Neural cell (in vitro differentiated cells): ENCODE measurements at regions not wholly inside any gene's neighbourhood (a gene's known extent, or its start where the extent isn't known, plus 50 kb on each side); places are given as distances from the start of the nearest gene placed in this dataset.

Source experiments
- H2AFZ ChIP-seq: fragments of 200-600, 300-800 bp; sonication (generic), shearing (Covaris generic); 2 replicates; pipeline ENCODE4 v1.6.0; 2014; ENCODE audit warnings: low read depth, mild to moderate bottlenecking, antibody characterized with exemption, low read length, moderate library complexity
- H3F3A ChIP-seq: fragments of 200-600 bp; shearing (Covaris generic); 2 replicates; pipeline ENCODE4 v1.6.1; 2016; ENCODE audit warnings: mild to moderate bottlenecking, moderate library complexity, mixed read lengths, antibody characterized with exemption, low read length; ENCODE audit not compliant: insufficient read depth, poor library complexity, severe bottlenecking
- H3K27ac ChIP-seq: fragments of 200-600, 300-800 bp; sonication (generic), shearing (Covaris generic); 2 replicates; pipeline ENCODE4 v1.5.1; 2014; ENCODE audit warnings: mild to moderate bottlenecking, low read length, moderate library complexity
- H3K27me3 ChIP-seq: fragments of 300-800, 200-600 bp; sonication (generic), shearing (Covaris generic); 2 replicates; pipeline ENCODE4 v1.6.0; 2014; ENCODE audit warnings: mild to moderate bottlenecking, low read depth, low read length, moderate library complexity; ENCODE audit not compliant: insufficient read depth
- H3K36me3 ChIP-seq: fragments of 300-800, 200-600 bp; sonication (generic), shearing (Covaris generic); 2 replicates; pipeline ENCODE4 v1.5.1; 2014; ENCODE audit warnings: mild to moderate bottlenecking, antibody characterized with exemption, low read length, moderate library complexity; ENCODE audit not compliant: insufficient read depth
- H3K4me2 ChIP-seq: fragments of 300-800, 200-600 bp; sonication (generic), shearing (Covaris generic); 2 replicates; pipeline ENCODE4 v1.6.0; 2014; ENCODE audit warnings: mild to moderate bottlenecking, low read length
- H3K4me3 ChIP-seq: fragments of 300-800, 200-600 bp; sonication (generic), shearing (Covaris generic); 2 replicates; pipeline ENCODE4 v1.5.1; 2014; ENCODE audit warnings: mild to moderate bottlenecking, low read length, moderate library complexity
- H3K79me2 ChIP-seq: fragments of 200-600 bp; shearing (Covaris generic); replicated peaks from 2 replicates; pipeline ENCODE4 v1.6.0; 2014; ENCODE audit warnings: mild to moderate bottlenecking, low read length, moderate library complexity; ENCODE audit not compliant: insufficient read depth
- H3K9ac ChIP-seq: fragments of 300-800, 200-600 bp; sonication (generic), shearing (Covaris generic); 2 replicates; pipeline ENCODE4 v1.6.1; 2016; ENCODE audit warnings: mild to moderate bottlenecking, low read length, mixed read lengths
- H3K9me2 ChIP-seq: fragments of 200-600 bp; shearing (Covaris generic); 2 replicates; pipeline ENCODE4 v1.6.1; 2016; ENCODE audit warnings: mild to moderate bottlenecking, low read length, mixed read lengths; ENCODE audit not compliant: insufficient read depth
- H3K9me3 ChIP-seq: fragments of 200-600, 300-800 bp; sonication (generic), shearing (Covaris generic); 2 replicates; pipeline ENCODE4 v1.6.1; 2016; ENCODE audit warnings: mild to moderate bottlenecking, mixed run types, low read length, moderate library complexity, mixed read lengths
- H4K20me1 ChIP-seq: fragments of 200-600 bp; shearing (Covaris generic); 2 replicates; pipeline ENCODE4 v1.6.1; 2016; ENCODE audit warnings: mild to moderate bottlenecking, mixed run types; ENCODE audit not compliant: insufficient read depth
- EP300 ChIP-seq: fragments of 450-650 bp; conservative IDR thresholded peaks from 2 replicates; pipeline ENCODE4 v1.6.1; 2014; ENCODE audit warnings: antibody characterized with exemption, mild to moderate bottlenecking, moderate library complexity; ENCODE audit not compliant: poor library complexity, severe bottlenecking
- EZH2 ChIP-seq: fragments of 200-600, 300-800 bp; shearing (Covaris generic), sonication (generic); IDR thresholded peaks from 2 replicates; pipeline ENCODE4 v1.6.1; 2014; ENCODE audit warnings: antibody characterized with exemption, low read length, borderline replicate concordance, mild to moderate bottlenecking; ENCODE audit not compliant: insufficient read depth, poor library complexity, severe bottlenecking
- MXI1 ChIP-seq: fragments of 450-650 bp; conservative IDR thresholded peaks from 2 replicates; pipeline ENCODE4 v1.6.1; 2014; ENCODE audit warnings: antibody characterized with exemption, mild to moderate bottlenecking; ENCODE audit not compliant: poor library complexity, severe bottlenecking
- POLR2AphosphoS5 ChIP-seq: IDR thresholded peaks from 2 replicates; pipeline ENCODE4 v1.6.1; 2012
- RAD21 ChIP-seq: fragments of 450-650 bp; conservative IDR thresholded peaks from 2 replicates; pipeline ENCODE4 v1.6.1; 2014; ENCODE audit warnings: antibody characterized with exemption, mild to moderate bottlenecking, moderate library complexity
- SMC3 ChIP-seq: fragments of 450-650 bp; conservative IDR thresholded peaks from 2 replicates; pipeline ENCODE4 v1.6.1; 2014; ENCODE audit warnings: antibody characterized with exemption, mild to moderate bottlenecking, moderate library complexity; ENCODE audit not compliant: poor library complexity
- TAF1 ChIP-seq: IDR thresholded peaks from 2 replicates; pipeline ENCODE4 v1.6.1; 2012; ENCODE audit warnings: low read depth
- TF ChIP-seq, protein P1 (sequence below): IDR thresholded peaks from 2 replicates; pipeline ENCODE4 v1.6.1; 2012; ENCODE audit warnings: borderline replicate concordance
- TF ChIP-seq, protein P2 (sequence below): fragments of 450-650 bp; IDR thresholded peaks from 2 replicates; pipeline ENCODE4 v1.5.1; 2014; ENCODE audit warnings: antibody characterized with exemption, mild to moderate bottlenecking, moderate library complexity; ENCODE audit not compliant: poor library complexity, severe bottlenecking

DNA sequence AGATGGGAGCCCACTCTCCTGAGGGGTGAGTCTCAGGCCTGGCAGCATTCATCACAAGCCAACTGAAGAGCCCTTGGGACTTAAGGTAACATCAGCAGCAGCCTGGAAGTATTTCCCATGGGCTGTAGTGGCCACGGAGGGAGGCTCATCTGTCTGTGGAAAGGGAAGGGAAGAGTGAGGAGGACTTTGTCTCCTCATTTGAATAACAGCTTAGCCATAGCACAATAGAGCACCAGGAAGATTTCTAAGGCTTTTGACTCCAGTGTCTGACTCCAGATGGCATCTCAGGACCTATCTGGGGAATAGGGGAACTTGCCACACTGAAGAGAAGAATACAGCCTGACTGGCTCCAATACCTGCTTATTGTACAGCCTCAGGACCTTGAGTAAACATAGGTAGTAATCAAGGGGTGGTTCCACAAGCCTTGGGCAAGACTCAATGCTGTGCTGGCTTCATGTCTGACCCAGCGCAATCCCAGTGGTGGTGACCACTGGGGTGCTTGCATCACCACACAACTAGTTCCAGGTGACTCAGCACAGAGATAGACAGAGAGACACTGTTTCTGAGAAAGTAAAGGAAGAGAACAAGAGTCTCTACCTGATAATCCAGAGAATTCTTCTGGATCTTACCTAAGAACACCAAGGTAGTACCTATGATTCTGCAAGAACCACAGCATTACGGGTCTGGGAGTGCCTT, 510.5 kb upstream of the CCDC179 start:
- Histone ChIP-seq H3K36me3 (no peaks in the 10 kb centered on the region), H3K9me3 (no peaks in the 10 kb centered on the region), H2AFZ (no peak overlapping the region), H3K4me3 (no peak overlapping the region), H3K9me2 (no peaks in the 10 kb centered on the region), H3K79me2 (no peaks in the 10 kb centered on the region), H3K4me2 (no peak overlapping the region), H3F3A (no peaks in the 10 kb centered on the region), H3K27ac (no peak overlapping the region), H3K27me3 (no peaks in the 10 kb centered on the region), H3K9ac (no peak overlapping the region), H4K20me1 (no peaks in the 10 kb centered on the region)
- TF ChIP-seq RAD21 (no peak), TAF1 (no peak), EP300 (no peak), EZH2 (no peak)
- TF ChIP-seq, protein P1, sequence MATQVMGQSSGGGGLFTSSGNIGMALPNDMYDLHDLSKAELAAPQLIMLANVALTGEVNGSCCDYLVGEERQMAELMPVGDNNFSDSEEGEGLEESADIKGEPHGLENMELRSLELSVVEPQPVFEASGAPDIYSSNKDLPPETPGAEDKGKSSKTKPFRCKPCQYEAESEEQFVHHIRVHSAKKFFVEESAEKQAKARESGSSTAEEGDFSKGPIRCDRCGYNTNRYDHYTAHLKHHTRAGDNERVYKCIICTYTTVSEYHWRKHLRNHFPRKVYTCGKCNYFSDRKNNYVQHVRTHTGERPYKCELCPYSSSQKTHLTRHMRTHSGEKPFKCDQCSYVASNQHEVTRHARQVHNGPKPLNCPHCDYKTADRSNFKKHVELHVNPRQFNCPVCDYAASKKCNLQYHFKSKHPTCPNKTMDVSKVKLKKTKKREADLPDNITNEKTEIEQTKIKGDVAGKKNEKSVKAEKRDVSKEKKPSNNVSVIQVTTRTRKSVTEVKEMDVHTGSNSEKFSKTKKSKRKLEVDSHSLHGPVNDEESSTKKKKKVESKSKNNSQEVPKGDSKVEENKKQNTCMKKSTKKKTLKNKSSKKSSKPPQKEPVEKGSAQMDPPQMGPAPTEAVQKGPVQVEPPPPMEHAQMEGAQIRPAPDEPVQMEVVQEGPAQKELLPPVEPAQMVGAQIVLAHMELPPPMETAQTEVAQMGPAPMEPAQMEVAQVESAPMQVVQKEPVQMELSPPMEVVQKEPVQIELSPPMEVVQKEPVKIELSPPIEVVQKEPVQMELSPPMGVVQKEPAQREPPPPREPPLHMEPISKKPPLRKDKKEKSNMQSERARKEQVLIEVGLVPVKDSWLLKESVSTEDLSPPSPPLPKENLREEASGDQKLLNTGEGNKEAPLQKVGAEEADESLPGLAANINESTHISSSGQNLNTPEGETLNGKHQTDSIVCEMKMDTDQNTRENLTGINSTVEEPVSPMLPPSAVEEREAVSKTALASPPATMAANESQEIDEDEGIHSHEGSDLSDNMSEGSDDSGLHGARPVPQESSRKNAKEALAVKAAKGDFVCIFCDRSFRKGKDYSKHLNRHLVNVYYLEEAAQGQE, result no peak

DNA sequence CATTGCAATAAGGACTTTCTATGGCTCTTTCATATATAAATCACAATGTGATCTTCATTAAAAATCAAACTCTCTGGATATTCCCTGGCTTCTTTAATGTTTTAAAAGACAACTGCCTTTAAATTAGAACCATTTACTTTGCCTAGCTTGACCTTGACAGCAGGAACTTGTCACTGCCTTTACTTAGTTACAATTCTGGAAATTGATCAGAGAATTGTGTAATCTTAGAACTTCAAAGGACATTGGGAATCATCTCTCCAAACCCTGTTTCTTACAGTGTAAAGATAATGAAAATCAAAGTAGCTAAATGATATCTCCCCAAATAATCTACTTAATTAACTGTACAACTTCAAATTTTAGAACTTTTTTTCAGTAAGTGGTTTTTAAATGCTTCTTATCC, 517.6 kb upstream of the CCDC179 start:
- no peaks in the 10 kb centered on the region for H3K9me2 ChIP-seq
- no peaks in the 10 kb centered on the region for H4K20me1 ChIP-seq
- no peak overlapping the region for H3K4me3 ChIP-seq
- H3K9me3 ChIP-seq, result no peaks in the 10 kb centered on the region
- H3K36me3 ChIP-seq, result no peaks in the 10 kb centered on the region
- H3F3A ChIP-seq, result no peaks in the 10 kb centered on the region
- H2AFZ ChIP-seq, result no peak overlapping the region
- no peak overlapping the region for H3K4me2 ChIP-seq
- no peak for TF ChIP-seq TAF1
- TF ChIP-seq EP300, result no peak
- TF ChIP-seq SMC3, result no peak
- TF ChIP-seq, protein P1, result no peak
- TF ChIP-seq, protein P2, sequence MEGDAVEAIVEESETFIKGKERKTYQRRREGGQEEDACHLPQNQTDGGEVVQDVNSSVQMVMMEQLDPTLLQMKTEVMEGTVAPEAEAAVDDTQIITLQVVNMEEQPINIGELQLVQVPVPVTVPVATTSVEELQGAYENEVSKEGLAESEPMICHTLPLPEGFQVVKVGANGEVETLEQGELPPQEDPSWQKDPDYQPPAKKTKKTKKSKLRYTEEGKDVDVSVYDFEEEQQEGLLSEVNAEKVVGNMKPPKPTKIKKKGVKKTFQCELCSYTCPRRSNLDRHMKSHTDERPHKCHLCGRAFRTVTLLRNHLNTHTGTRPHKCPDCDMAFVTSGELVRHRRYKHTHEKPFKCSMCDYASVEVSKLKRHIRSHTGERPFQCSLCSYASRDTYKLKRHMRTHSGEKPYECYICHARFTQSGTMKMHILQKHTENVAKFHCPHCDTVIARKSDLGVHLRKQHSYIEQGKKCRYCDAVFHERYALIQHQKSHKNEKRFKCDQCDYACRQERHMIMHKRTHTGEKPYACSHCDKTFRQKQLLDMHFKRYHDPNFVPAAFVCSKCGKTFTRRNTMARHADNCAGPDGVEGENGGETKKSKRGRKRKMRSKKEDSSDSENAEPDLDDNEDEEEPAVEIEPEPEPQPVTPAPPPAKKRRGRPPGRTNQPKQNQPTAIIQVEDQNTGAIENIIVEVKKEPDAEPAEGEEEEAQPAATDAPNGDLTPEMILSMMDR, result no peak
- no peak for TF ChIP-seq EZH2
- no peak for TF ChIP-seq MXI1
- TF ChIP-seq POLR2AphosphoS5, result no peak
- H3K27ac ChIP-seq, result no peak overlapping the region
- no peak overlapping the region for H3K9ac ChIP-seq
- no peaks in the 10 kb centered on the region for H3K27me3 ChIP-seq
- H3K79me2 ChIP-seq, result no peaks in the 10 kb centered on the region
